DOHH2 (cell line): ENCODE measurements at regions not wholly inside any gene's neighbourhood (a gene's known extent, or its start where the extent isn't known, plus 50 kb on each side); places are given as distances from the start of the nearest gene placed in this dataset.

ENCODE experiments used
- EZH2phosphoT487 ChIP-seq: fragments of 200-600 bp; sonication (generic); IDR thresholded peaks from 2 replicates; pipeline ENCODE4 v1.6.1; 2017; ENCODE audit warnings: borderline replicate concordance, mild to moderate bottlenecking, antibody characterized with exemption, low read length, moderate library complexity, mixed read lengths
- TF ChIP-seq, protein P1 (sequence below): fragments of 200-600 bp; sonication (generic); IDR thresholded peaks from one replicate; pipeline ENCODE4 v1.5.1; 2014; ENCODE audit warnings: antibody characterized with exemption, mild to moderate bottlenecking, low read depth, low read length; ENCODE audit not compliant: poor library complexity, severe bottlenecking

DNA sequence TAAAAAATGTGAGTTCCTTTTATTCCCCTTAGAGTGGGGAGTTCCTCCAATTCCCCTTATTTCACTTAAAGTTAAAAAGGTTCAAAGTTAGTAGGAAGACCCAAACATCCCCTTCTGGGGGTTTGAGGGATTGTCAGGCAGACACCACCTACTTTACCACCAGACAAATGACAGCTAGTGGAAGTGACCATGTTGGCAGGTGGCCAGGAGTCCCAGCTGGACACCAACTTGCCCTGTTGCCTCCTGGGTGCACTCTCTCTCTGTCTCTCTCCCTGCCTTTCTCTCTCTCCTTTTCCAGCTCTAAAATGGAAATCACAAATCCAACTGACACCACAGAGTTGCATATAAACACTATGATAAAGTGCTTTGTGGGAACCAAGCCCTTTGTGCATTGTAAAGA lies 307.7 kb upstream of the TLE4 start:
- TF ChIP-seq, protein P1, sequence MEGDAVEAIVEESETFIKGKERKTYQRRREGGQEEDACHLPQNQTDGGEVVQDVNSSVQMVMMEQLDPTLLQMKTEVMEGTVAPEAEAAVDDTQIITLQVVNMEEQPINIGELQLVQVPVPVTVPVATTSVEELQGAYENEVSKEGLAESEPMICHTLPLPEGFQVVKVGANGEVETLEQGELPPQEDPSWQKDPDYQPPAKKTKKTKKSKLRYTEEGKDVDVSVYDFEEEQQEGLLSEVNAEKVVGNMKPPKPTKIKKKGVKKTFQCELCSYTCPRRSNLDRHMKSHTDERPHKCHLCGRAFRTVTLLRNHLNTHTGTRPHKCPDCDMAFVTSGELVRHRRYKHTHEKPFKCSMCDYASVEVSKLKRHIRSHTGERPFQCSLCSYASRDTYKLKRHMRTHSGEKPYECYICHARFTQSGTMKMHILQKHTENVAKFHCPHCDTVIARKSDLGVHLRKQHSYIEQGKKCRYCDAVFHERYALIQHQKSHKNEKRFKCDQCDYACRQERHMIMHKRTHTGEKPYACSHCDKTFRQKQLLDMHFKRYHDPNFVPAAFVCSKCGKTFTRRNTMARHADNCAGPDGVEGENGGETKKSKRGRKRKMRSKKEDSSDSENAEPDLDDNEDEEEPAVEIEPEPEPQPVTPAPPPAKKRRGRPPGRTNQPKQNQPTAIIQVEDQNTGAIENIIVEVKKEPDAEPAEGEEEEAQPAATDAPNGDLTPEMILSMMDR, result no peak
- no peak for TF ChIP-seq EZH2phosphoT487
